ENCODE measurements at regions not wholly inside any gene's neighbourhood (a gene's known extent, or its start where the extent isn't known, plus 50 kb on each side); places are given as distances from the start of the nearest gene placed in this dataset.

DNA sequence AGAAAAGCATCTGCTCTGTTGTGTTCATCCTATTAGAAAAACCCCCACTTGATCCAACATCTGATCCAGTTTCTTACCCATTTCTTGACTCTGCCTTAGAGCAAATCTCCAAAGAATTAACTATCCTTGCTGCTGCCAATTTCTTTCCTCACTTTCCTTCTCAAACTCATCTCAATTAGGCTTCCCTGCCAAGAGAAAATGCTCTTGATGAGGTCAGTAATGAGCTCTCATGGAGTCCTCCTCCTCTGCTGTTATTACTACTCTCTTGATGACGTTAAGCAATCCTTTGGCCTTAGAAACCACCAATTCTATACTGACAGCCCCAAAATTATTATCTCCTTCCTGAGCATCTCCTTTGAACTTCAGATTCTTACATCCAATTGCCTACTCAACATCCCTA lies 162.0 kb upstream of the FAM13C start:
- TF ChIP-seq CTBP1 (IDR thresholded peaks at IDR 0.05; ENCODE audit: borderline replicate concordance), result no peak
- TF ChIP-seq FOXM1 (IDR thresholded peaks at IDR 0.05; ENCODE audit: borderline replicate concordance), result no peak
- no peak for TF ChIP-seq TARDBP (IDR thresholded peaks at IDR 0.05)
- TF ChIP-seq BHLHE40 (IDR thresholded peaks at IDR 0.05; ENCODE audit: borderline replicate concordance), result no peak
- no peak for TF ChIP-seq ARNT (IDR thresholded peaks at IDR 0.05)
- no peak for TF ChIP-seq NFRKB (IDR thresholded peaks at IDR 0.05)
- no peak for TF ChIP-seq SUZ12 (IDR thresholded peaks at IDR 0.05)
- TF ChIP-seq HDGF (IDR thresholded peaks at IDR 0.05; ENCODE audit: borderline replicate concordance), result no peak
- no peak for TF ChIP-seq SP1 (IDR thresholded peaks at IDR 0.05)
- TF ChIP-seq, protein P1, sequence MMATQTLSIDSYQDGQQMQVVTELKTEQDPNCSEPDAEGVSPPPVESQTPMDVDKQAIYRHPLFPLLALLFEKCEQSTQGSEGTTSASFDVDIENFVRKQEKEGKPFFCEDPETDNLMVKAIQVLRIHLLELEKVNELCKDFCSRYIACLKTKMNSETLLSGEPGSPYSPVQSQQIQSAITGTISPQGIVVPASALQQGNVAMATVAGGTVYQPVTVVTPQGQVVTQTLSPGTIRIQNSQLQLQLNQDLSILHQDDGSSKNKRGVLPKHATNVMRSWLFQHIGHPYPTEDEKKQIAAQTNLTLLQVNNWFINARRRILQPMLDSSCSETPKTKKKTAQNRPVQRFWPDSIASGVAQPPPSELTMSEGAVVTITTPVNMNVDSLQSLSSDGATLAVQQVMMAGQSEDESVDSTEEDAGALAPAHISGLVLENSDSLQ (IDR thresholded peaks at IDR 0.05), result no peak
- no peak for TF ChIP-seq ELF4 (IDR thresholded peaks at IDR 0.05)
- no peak for TF ChIP-seq FOXK2 (IDR thresholded peaks at IDR 0.05)
- no peak for TF ChIP-seq FOXA1 (IDR thresholded peaks at IDR 0.05)
- no peak for TF ChIP-seq LEF1 (IDR thresholded peaks at IDR 0.05; ENCODE audit: borderline replicate concordance)
